SK-N-SH (cell line): ENCODE measurements at regions not wholly inside any gene's neighbourhood (a gene's known extent, or its start where the extent isn't known, plus 50 kb on each side); places are given as distances from the start of the nearest gene placed in this dataset.

Experiments used
- CTCF ChIP-seq: fragments of 200-600 bp; sonication (generic); IDR thresholded peaks from 2 replicates; pipeline ENCODE4 v1.6.1; 2017; ENCODE audit warnings: antibody characterized with exemption, mild to moderate bottlenecking, moderate library complexity
- NRF1 ChIP-seq: IDR thresholded peaks from 2 replicates; pipeline ENCODE4 v1.6.1; 2012; ENCODE audit warnings: low read depth, mild to moderate bottlenecking, low read length

- TF ChIP-seq CTCF (no peak), NRF1 (no peak)
Observed at GRCh38 chr11:43164831-43165230, 147.0 kb upstream of the API5 start.
